Progenitor cell of endocrine pancreas (in vitro differentiated cells): ENCODE measurements at regions not wholly inside any gene's neighbourhood (a gene's known extent, or its start where the extent isn't known, plus 50 kb on each side); places are given as distances from the start of the nearest gene placed in this dataset.
"Not testable (repeated sequence)": the region's sequence is repeated elsewhere in the genome, so short reads cannot be mapped to it uniquely, and the experiment has no call there.

Source experiments
- DNase-seq: peaks from one replicate; pipeline ENCODE4 v3.0.0; 2021; ENCODE audit warnings: low spot score; ENCODE audit not compliant: unreplicated experiment
- H3K27ac Mint-ChIP-seq: 2 replicates; pipeline ENCODE4 v1.8.0; 2021; ENCODE audit warnings: mild to moderate bottlenecking, moderate library complexity, mixed read lengths
- H3K27me3 Mint-ChIP-seq: 2 replicates; pipeline ENCODE4 v1.8.0; 2021; ENCODE audit warnings: mixed read lengths
- H3K36me3 Mint-ChIP-seq: 2 replicates; pipeline ENCODE4 v1.8.0; 2022; ENCODE audit warnings: mixed read lengths; ENCODE audit not compliant: insufficient read depth
- H3K4me1 Mint-ChIP-seq: 2 replicates; pipeline ENCODE4 v1.8.0; 2021; ENCODE audit warnings: low read depth, mixed read lengths
- H3K4me3 Mint-ChIP-seq: 2 replicates; pipeline ENCODE4 v1.8.0; 2021; ENCODE audit warnings: low read depth, mild to moderate bottlenecking, moderate library complexity, mixed read lengths
- H3K9me3 Mint-ChIP-seq: 2 replicates; pipeline ENCODE4 v1.8.0; 2021; ENCODE audit warnings: low read depth, mixed read lengths
- CTCF ChIP-seq: fragments of 200-600 bp; sonication (generic); IDR thresholded peaks from one replicate; pipeline ENCODE4 v1.5.0; 2021; ENCODE audit warnings: antibody characterized with exemption, mild to moderate bottlenecking; ENCODE audit not compliant: unreplicated experiment

GRCh38 chr10:6803427-6803783 lies 223.3 kb upstream of the PRKCQ start:
- H3K27me3 Mint-ChIP-seq = peaks cover 14% of the 10 kb centered on the region
- no peak overlapping the region for H3K4me3 Mint-ChIP-seq
- peaks cover 6% of the 10 kb centered on the region for H3K9me3 Mint-ChIP-seq
- no peak for DNase-seq
- no peaks in the 10 kb centered on the region for H3K4me1 Mint-ChIP-seq
- TF ChIP-seq CTCF = no peak
- H3K36me3 Mint-ChIP-seq = no peaks in the 10 kb centered on the region
- H3K27ac Mint-ChIP-seq = no peak overlapping the region

- H3K4me3 Mint-ChIP-seq = no peak overlapping the region
- no peak overlapping the region for H3K27ac Mint-ChIP-seq
- peaks cover 14% of the 10 kb centered on the region for H3K27me3 Mint-ChIP-seq
- H3K36me3 Mint-ChIP-seq = no peaks in the 10 kb centered on the region
- H3K4me1 Mint-ChIP-seq = no peaks in the 10 kb centered on the region
- TF ChIP-seq CTCF = no peak
- no peak for DNase-seq
- peaks cover 6% of the 10 kb centered on the region for H3K9me3 Mint-ChIP-seq
Measured at GRCh38 chr10:6802759-6803426, 222.8 kb upstream of the PRKCQ start.

- H3K4me1 Mint-ChIP-seq = peaks cover 4% of the 10 kb centered on the region
- TF ChIP-seq CTCF = no peak
- H3K27ac Mint-ChIP-seq = no peak overlapping the region
- no peak overlapping the region for H3K4me3 Mint-ChIP-seq
- H3K9me3 Mint-ChIP-seq = peaks cover under 1% of the 10 kb centered on the region
- no peak for DNase-seq
- no peaks in the 10 kb centered on the region for H3K36me3 Mint-ChIP-seq
- peaks cover 36% of the 10 kb centered on the region for H3K27me3 Mint-ChIP-seq
Measured at GRCh38 chr10:6796231-6796630, 216.2 kb upstream of the PRKCQ start.

GRCh38 chr10:6795541-6795940 lies 215.5 kb upstream of the PRKCQ start:
- no peak for DNase-seq
- no peak for TF ChIP-seq CTCF
- no peaks in the 10 kb centered on the region for H3K36me3 Mint-ChIP-seq
- H3K4me3 Mint-ChIP-seq = no peak overlapping the region
- H3K27me3 Mint-ChIP-seq = peaks cover 37% of the 10 kb centered on the region
- peaks cover 4% of the 10 kb centered on the region for H3K4me1 Mint-ChIP-seq
- H3K9me3 Mint-ChIP-seq = no peaks in the 10 kb centered on the region
- H3K27ac Mint-ChIP-seq = no peak overlapping the region

- peaks cover 38% of the 10 kb centered on the region for H3K27me3 Mint-ChIP-seq
- H3K9me3 Mint-ChIP-seq, H3K36me3 Mint-ChIP-seq, H3K4me1 Mint-ChIP-seq, DNase-seq, H3K27ac Mint-ChIP-seq, H3K4me3 Mint-ChIP-seq: not testable (repeated sequence)
Measured at GRCh38 chr10:6794841-6795240, 214.8 kb upstream of the PRKCQ start.

GRCh38 chr10:6794441-6794840 lies 214.4 kb upstream of the PRKCQ start:
- H3K9me3 Mint-ChIP-seq = no peaks in the 10 kb centered on the region
- peaks cover 4% of the 10 kb centered on the region for H3K4me1 Mint-ChIP-seq
- H3K27ac Mint-ChIP-seq = no peak overlapping the region
- no peak overlapping the region for H3K4me3 Mint-ChIP-seq
- no peak for DNase-seq
- no peak for TF ChIP-seq CTCF
- H3K27me3 Mint-ChIP-seq = peaks cover 42% of the 10 kb centered on the region
- H3K36me3 Mint-ChIP-seq = no peaks in the 10 kb centered on the region
